HEK293 (cell line): ENCODE measurements at regions not wholly inside any gene's neighbourhood (a gene's known extent, or its start where the extent isn't known, plus 50 kb on each side); places are given as distances from the start of the nearest gene placed in this dataset.

ENCODE experiments used
- CTCF ChIA-PET: fragments of 350-600 bp; formaldehyde crosslinking; extraction: SDS; loops from one replicate; lab custom pipeline; 2021; ENCODE audit warnings: antibody characterized with exemption; lab: Yijun Ruan, JAX
- POLR2A ChIA-PET: fragments of 300-600 bp; formaldehyde crosslinking; extraction: SDS; loops from one replicate; lab custom pipeline; 2020; ENCODE audit warnings: antibody characterized with exemption, inconsistent platforms; lab: Yijun Ruan, JAX
- H3K27ac ChIP-seq: fragments of 200-500 bp; sonication (Bioruptor generic); 2 replicates; pipeline ENCODE4 v1.5.1; 2014; ENCODE audit warnings: low read depth, low read length, control low read depth, inconsistent platforms; ENCODE audit errors: extremely low read depth
- H3K36me3 ChIP-seq, 2 experiments: fragments of 200-500 bp in 1 of 2; sonication (Bioruptor generic) in 1 of 2; 1 replicate in 1 of 2; 2 replicates in 1 of 2; pipeline ENCODE4 v1.5.1; 2014 to 2017; ENCODE audit warnings: inconsistent platforms in 2 of 2, low read length in 2 of 2; ENCODE audit not compliant: control insufficient read depth in 2 of 2, insufficient read depth in 1 of 2
- H3K4me1 ChIP-seq: fragments of 200-500 bp; sonication (Bioruptor generic); 2 replicates; pipeline ENCODE4 v1.5.1; 2014; ENCODE audit warnings: mild to moderate bottlenecking, low read length, inconsistent platforms; ENCODE audit not compliant: control insufficient read depth, insufficient read depth
- H3K4me3 ChIP-seq: 2 replicates; pipeline ENCODE4 v1.5.1; 2011; ENCODE audit warnings: low read depth, mild to moderate bottlenecking, control low read depth, low read length, moderate library complexity
- H3K9me3 ChIP-seq: fragments of 200-500 bp; sonication (Bioruptor generic); 2 replicates; pipeline ENCODE4 v1.5.1; 2014; ENCODE audit warnings: low read depth, low read length, inconsistent platforms; ENCODE audit not compliant: control insufficient read depth, insufficient read depth
- BCL11A ChIP-seq: fragments of 450-650 bp; formaldehyde crosslinking; IDR thresholded peaks from 2 replicates; pipeline ENCODE4 v1.5.1; 2016; ENCODE audit warnings: low read depth, missing biosample characterization, missing genetic modification characterization
- FEZF1 ChIP-seq: fragments of 450-650 bp; formaldehyde crosslinking; IDR thresholded peaks from 2 replicates; pipeline ENCODE4 v1.5.1; 2016; ENCODE audit warnings: missing biosample characterization, missing genetic modification characterization
- HOXD13 ChIP-seq: sonication (generic); formaldehyde crosslinking; IDR thresholded peaks from 2 replicates; pipeline ENCODE4 v1.8.0; 2022; ENCODE audit warnings: missing genetic modification reagents, borderline replicate concordance
- PRDM1 ChIP-seq: fragments of 450-650 bp; formaldehyde crosslinking; IDR thresholded peaks from 2 replicates; pipeline ENCODE4; 2016; ENCODE audit warnings: missing biosample characterization, missing genetic modification characterization
- PRDM10 ChIP-seq: fragments of 450-650 bp; formaldehyde crosslinking; IDR thresholded peaks from 2 replicates; pipeline ENCODE4 v1.5.1; 2016; ENCODE audit warnings: missing biosample characterization, missing genetic modification characterization
- YY2 ChIP-seq: fragments of 450-650 bp; formaldehyde crosslinking; IDR thresholded peaks from 2 replicates; pipeline ENCODE4 v1.5.1; 2016; ENCODE audit warnings: missing biosample characterization, missing genetic modification characterization
- ZNF214 ChIP-seq: fragments of 450-650 bp; formaldehyde crosslinking; IDR thresholded peaks from 2 replicates; pipeline ENCODE4 v1.5.1; 2017; ENCODE audit warnings: missing biosample characterization, mild to moderate bottlenecking, missing genetic modification characterization, borderline replicate concordance
- ZNF23 ChIP-seq: fragments of 450-650 bp; formaldehyde crosslinking; IDR thresholded peaks from 2 replicates; pipeline ENCODE4 v1.5.1; 2016; ENCODE audit warnings: missing biosample characterization, missing genetic modification characterization, borderline replicate concordance
- ZNF248 ChIP-seq: fragments of 450-650 bp; formaldehyde crosslinking; IDR thresholded peaks from 2 replicates; pipeline ENCODE4 v1.5.1; 2017; ENCODE audit warnings: missing biosample characterization, missing genetic modification characterization
- ZNF266 ChIP-seq: fragments of 450-650 bp; formaldehyde crosslinking; IDR thresholded peaks from 2 replicates; pipeline ENCODE4 v1.5.1; 2016; ENCODE audit warnings: missing biosample characterization, missing genetic modification characterization, low read depth
- ZNF354C ChIP-seq: fragments of 450-650 bp; formaldehyde crosslinking; IDR thresholded peaks from 2 replicates; pipeline ENCODE4 v1.5.1; 2016; ENCODE audit warnings: missing biosample characterization, missing genetic modification characterization, low read depth, borderline replicate concordance
- ZNF404 ChIP-seq: fragments of 450-650 bp; formaldehyde crosslinking; IDR thresholded peaks from 2 replicates; pipeline ENCODE4 v1.5.1; 2017; ENCODE audit warnings: missing biosample characterization, missing genetic modification characterization
- ZNF626 ChIP-seq: fragments of 450-650 bp; sonication (Bioruptor Pico); formaldehyde crosslinking; IDR thresholded peaks from 2 replicates; pipeline ENCODE4 v1.5.1; 2018; ENCODE audit warnings: missing biosample characterization, missing genetic modification characterization, inconsistent platforms
- ZNF76 ChIP-seq: fragments of 450-650 bp; formaldehyde crosslinking; IDR thresholded peaks from 2 replicates; pipeline ENCODE4; 2016; ENCODE audit warnings: low read depth, missing biosample characterization, missing genetic modification characterization, borderline replicate concordance
- ZNF791 ChIP-seq: fragments of 450-650 bp; formaldehyde crosslinking; IDR thresholded peaks from 2 replicates; pipeline ENCODE4 v1.5.1; 2016; ENCODE audit warnings: missing biosample characterization, missing genetic modification characterization
- ZSCAN16 ChIP-seq: fragments of 450-650 bp; formaldehyde crosslinking; IDR thresholded peaks from 2 replicates; pipeline ENCODE4 v1.5.1; 2016; ENCODE audit warnings: missing biosample characterization, missing genetic modification characterization
- ZSCAN23 ChIP-seq: fragments of 450-650 bp; formaldehyde crosslinking; IDR thresholded peaks from 2 replicates; pipeline ENCODE4 v1.5.1; 2016; ENCODE audit warnings: missing biosample characterization, missing genetic modification characterization
- ZSCAN30 ChIP-seq: fragments of 450-650 bp; IDR thresholded peaks from 2 replicates; pipeline ENCODE4 v1.5.1; 2018; ENCODE audit warnings: missing biosample characterization, mild to moderate bottlenecking, missing genetic modification characterization, moderate library complexity
- ZXDB ChIP-seq: fragments of 450-650 bp; formaldehyde crosslinking; IDR thresholded peaks from 2 replicates; pipeline ENCODE4 v1.5.1; 2016; ENCODE audit warnings: missing biosample characterization, missing genetic modification characterization
- TF ChIP-seq, protein P1 (sequence below): fragments of 450-650 bp; formaldehyde crosslinking; IDR thresholded peaks from 2 replicates; pipeline ENCODE4 v1.5.0; 2017; ENCODE audit warnings: missing biosample characterization, missing genetic modification characterization, borderline replicate concordance
- TF ChIP-seq, protein P2 (sequence below): IDR thresholded peaks from 2 replicates; pipeline ENCODE4 v1.6.1; 2011; ENCODE audit warnings: mild to moderate bottlenecking, low read depth, low read length, borderline replicate concordance
- TF ChIP-seq, protein P3 (sequence below): fragments of 450-650 bp; formaldehyde crosslinking; IDR thresholded peaks from 2 replicates; pipeline ENCODE4 v1.5.1; 2016; ENCODE audit warnings: missing biosample characterization, missing genetic modification characterization
- TF ChIP-seq, protein P4 (sequence below): fragments of 450-650 bp; formaldehyde crosslinking; IDR thresholded peaks from 2 replicates; pipeline ENCODE4 v1.5.1; 2016; ENCODE audit warnings: missing biosample characterization, missing genetic modification characterization

DNA sequence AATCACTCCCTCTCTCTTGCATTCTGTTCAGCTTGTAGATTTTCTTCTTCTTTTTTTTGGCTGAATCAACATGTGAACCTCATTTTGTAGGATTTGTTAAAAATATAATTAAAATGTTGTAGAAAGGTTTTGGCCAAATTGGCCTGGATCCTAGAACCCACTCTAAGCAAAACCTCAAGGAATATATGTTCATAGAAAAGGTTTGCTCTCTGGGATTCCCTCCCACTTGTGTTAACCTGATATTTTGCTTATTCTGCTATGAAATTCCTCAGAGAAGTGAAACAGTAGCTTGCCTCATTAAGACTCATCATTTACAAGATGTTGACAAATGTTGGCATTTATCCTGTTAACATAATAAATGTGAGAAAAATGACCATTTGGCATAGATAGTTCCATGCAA is 456.7 kb downstream of the TMEM182 start:
- CTCF ChIA-PET = no interaction called here
- no peak for TF ChIP-seq ZNF266 (tag by site-specific recombination)
- no peak for TF ChIP-seq PRDM10
- TF ChIP-seq, protein P1, sequence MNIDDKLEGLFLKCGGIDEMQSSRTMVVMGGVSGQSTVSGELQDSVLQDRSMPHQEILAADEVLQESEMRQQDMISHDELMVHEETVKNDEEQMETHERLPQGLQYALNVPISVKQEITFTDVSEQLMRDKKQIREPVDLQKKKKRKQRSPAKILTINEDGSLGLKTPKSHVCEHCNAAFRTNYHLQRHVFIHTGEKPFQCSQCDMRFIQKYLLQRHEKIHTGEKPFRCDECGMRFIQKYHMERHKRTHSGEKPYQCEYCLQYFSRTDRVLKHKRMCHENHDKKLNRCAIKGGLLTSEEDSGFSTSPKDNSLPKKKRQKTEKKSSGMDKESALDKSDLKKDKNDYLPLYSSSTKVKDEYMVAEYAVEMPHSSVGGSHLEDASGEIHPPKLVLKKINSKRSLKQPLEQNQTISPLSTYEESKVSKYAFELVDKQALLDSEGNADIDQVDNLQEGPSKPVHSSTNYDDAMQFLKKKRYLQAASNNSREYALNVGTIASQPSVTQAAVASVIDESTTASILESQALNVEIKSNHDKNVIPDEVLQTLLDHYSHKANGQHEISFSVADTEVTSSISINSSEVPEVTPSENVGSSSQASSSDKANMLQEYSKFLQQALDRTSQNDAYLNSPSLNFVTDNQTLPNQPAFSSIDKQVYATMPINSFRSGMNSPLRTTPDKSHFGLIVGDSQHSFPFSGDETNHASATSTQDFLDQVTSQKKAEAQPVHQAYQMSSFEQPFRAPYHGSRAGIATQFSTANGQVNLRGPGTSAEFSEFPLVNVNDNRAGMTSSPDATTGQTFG = no peak
- TF ChIP-seq ZNF404 (tag by site-specific recombination) = no peak
- no peak for TF ChIP-seq BCL11A (tag by site-specific recombination)
- TF ChIP-seq ZSCAN30 (tag by site-specific recombination) = no peak
- TF ChIP-seq, protein P2, sequence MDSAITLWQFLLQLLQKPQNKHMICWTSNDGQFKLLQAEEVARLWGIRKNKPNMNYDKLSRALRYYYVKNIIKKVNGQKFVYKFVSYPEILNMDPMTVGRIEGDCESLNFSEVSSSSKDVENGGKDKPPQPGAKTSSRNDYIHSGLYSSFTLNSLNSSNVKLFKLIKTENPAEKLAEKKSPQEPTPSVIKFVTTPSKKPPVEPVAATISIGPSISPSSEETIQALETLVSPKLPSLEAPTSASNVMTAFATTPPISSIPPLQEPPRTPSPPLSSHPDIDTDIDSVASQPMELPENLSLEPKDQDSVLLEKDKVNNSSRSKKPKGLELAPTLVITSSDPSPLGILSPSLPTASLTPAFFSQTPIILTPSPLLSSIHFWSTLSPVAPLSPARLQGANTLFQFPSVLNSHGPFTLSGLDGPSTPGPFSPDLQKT = no peak
- TF ChIP-seq ZNF214 = no peak
- TF ChIP-seq ZNF23 (tag by site-specific recombination) = no peak
- no peak for TF ChIP-seq ZSCAN16 (tag by site-specific recombination)
- no peak for TF ChIP-seq ZXDB (tag by site-specific recombination)
- Histone ChIP-seq H3K36me3 (no peaks in the 10 kb centered on the region), H3K27ac (no peak overlapping the region), H3K4me3 (no peak overlapping the region), H3K4me1 (no peaks in the 10 kb centered on the region), H3K9me3 (no peaks in the 10 kb centered on the region)
- POLR2A ChIA-PET = no interaction called here

GRCh38 chr2:103219398-103219797 is 457.6 kb downstream of the TMEM182 start:
- no peak overlapping the region for H3K4me3 ChIP-seq
- POLR2A ChIA-PET = no interaction called here
- no peak overlapping the region for H3K27ac ChIP-seq
- no peaks in the 10 kb centered on the region for H3K36me3 ChIP-seq
- CTCF ChIA-PET = interaction anchor here (0.7 kb wide), 1 partner anchor 74 kb away, joined by 5 read pairs; no protein-coding TSS in a partner anchor
- no peaks in the 10 kb centered on the region for H3K4me1 ChIP-seq
- no peaks in the 10 kb centered on the region for H3K9me3 ChIP-seq
- TF ChIP-seq ZNF76 (tag by site-specific recombination) (no peak), ZSCAN23 (tag by site-specific recombination) (no peak), ZNF626 (no peak), FEZF1 (tag by site-specific recombination) (no peak), HOXD13 (no peak), ZNF248 (tag by site-specific recombination) (no peak), ZNF354C (tag by site-specific recombination) (no peak), YY2 (tag by site-specific recombination) (no peak), ZNF791 (tag by site-specific recombination) (no peak), PRDM1 (tag by site-specific recombination) (no peak)
- TF ChIP-seq, protein P3, sequence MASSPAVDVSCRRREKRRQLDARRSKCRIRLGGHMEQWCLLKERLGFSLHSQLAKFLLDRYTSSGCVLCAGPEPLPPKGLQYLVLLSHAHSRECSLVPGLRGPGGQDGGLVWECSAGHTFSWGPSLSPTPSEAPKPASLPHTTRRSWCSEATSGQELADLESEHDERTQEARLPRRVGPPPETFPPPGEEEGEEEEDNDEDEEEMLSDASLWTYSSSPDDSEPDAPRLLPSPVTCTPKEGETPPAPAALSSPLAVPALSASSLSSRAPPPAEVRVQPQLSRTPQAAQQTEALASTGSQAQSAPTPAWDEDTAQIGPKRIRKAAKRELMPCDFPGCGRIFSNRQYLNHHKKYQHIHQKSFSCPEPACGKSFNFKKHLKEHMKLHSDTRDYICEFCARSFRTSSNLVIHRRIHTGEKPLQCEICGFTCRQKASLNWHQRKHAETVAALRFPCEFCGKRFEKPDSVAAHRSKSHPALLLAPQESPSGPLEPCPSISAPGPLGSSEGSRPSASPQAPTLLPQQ (tag by site-specific recombination) = no peak
- TF ChIP-seq, protein P4, sequence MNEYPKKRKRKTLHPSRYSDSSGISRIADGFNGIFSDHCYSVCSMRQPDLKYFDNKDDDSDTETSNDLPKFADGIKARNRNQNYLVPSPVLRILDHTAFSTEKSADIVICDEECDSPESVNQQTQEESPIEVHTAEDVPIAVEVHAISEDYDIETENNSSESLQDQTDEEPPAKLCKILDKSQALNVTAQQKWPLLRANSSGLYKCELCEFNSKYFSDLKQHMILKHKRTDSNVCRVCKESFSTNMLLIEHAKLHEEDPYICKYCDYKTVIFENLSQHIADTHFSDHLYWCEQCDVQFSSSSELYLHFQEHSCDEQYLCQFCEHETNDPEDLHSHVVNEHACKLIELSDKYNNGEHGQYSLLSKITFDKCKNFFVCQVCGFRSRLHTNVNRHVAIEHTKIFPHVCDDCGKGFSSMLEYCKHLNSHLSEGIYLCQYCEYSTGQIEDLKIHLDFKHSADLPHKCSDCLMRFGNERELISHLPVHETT = no peak
